Esophagus squamous epithelium (tissue), 4 donors: ENCODE measurements at regions not wholly inside any gene's neighbourhood (a gene's known extent, or its start where the extent isn't known, plus 50 kb on each side); places are given as distances from the start of the nearest gene placed in this dataset.

Experiments used
- POLR2A ChIP-seq, 4 donors: fragments of 450-650 bp; IDR thresholded peaks; one replicate each; pipeline ENCODE4 v1.6.1; 2017; ENCODE audit warnings: antibody characterized with exemption in 4 of 4, mild to moderate bottlenecking in 4 of 4, moderate library complexity in 3 of 4
- TF ChIP-seq, protein P1 (sequence below), 6 experiments: fragments of 450-650 bp in 4 of 6; fragments of 200-600 bp in 2 of 6; sonication (generic) in 2 of 6; IDR thresholded peaks; one replicate each; pipeline ENCODE4 v1.5.1; 2016 to 2019; ENCODE audit warnings: antibody characterized with exemption in 6 of 6, mild to moderate bottlenecking in 4 of 6, moderate library complexity in 4 of 6

DNA sequence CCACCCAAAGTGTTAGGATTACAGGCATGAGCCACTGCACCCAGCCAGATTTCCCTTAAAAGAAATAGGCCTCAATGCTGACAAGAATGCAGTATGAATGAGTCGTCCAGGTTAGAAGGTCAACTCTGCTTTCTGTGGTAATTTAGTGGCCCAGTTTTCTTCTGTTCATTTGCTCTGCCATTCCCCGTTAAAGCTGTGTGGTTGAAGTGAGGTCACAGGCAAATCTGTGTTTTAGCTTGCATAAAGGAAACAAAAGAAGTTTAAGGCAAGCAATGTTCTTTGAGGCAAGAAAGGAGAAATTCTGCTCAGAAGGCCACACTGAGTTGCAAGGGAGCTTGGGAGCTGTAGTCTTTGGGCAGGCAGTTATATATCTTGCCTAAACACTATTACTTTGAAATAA, 176.8 kb downstream of the LARP7 start:
- TF ChIP-seq, protein P1, sequence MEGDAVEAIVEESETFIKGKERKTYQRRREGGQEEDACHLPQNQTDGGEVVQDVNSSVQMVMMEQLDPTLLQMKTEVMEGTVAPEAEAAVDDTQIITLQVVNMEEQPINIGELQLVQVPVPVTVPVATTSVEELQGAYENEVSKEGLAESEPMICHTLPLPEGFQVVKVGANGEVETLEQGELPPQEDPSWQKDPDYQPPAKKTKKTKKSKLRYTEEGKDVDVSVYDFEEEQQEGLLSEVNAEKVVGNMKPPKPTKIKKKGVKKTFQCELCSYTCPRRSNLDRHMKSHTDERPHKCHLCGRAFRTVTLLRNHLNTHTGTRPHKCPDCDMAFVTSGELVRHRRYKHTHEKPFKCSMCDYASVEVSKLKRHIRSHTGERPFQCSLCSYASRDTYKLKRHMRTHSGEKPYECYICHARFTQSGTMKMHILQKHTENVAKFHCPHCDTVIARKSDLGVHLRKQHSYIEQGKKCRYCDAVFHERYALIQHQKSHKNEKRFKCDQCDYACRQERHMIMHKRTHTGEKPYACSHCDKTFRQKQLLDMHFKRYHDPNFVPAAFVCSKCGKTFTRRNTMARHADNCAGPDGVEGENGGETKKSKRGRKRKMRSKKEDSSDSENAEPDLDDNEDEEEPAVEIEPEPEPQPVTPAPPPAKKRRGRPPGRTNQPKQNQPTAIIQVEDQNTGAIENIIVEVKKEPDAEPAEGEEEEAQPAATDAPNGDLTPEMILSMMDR (IDR thresholded peaks at IDR 0.05) = no peak
- no peak for TF ChIP-seq POLR2A (IDR thresholded peaks at IDR 0.05)
